ENCODE measurements at regions not wholly inside any gene's neighbourhood (a gene's known extent, or its start where the extent isn't known, plus 50 kb on each side); places are given as distances from the start of the nearest gene placed in this dataset.

DNA sequence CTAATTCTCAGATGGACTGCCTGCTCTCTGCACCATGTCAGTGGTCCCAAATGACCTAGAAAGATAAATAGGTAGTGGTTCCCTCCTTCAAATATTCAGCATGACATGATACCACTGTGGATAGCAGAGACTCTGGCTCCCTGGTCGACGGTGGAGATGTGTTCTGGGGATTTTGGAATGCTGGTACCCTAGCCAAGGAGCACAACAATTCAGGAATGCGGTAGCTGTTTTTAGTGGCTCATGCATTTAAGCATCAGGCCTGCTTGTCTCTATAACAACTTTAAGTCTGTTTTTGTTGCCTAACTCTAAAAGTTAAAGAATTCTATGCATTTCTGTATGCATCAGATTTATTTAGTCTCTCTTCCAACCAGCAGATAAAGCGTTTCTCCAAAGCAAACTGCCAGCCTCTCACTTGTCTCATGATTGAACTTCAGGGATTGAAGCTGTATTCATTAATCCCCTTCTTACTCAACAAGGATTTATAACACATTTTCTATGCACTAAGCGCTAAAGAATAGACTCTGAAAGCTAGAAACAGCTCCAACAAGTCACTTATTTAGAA, 164.9 kb upstream of the BMP4 start:
- Histone ChIP-seq H4K91ac (replicated peaks; ENCODE audit: insufficient read length, low read length) (no peak overlapping the region), H3K9ac (replicated peaks in 1 of 4; ENCODE audit: extremely low read depth in 1 of 4, low read depth in 3 of 4, low read length in 3 of 4) (no peak overlapping the region), H3K4me2 (ENCODE audit: insufficient read depth in 1 of 2, low read depth in 2 of 2, low read length in 2 of 2) (no peak overlapping the region), H3K23ac (ENCODE audit: insufficient read length) (no peak overlapping the region), H2BK120ac (replicated peaks; ENCODE audit: low read depth, low read length) (no peak overlapping the region), H3K4me1 (replicated peaks in 1 of 4; ENCODE audit: control insufficient read depth in 3 of 4, insufficient read depth in 4 of 4, low read length in 3 of 4) (no peaks in the 10 kb centered on the region), H3K9me3 (ENCODE audit: insufficient read depth in 2 of 2, low read depth in 1 of 2, low read length in 1 of 2) (no peaks in the 10 kb centered on the region), H3K4me3 (ENCODE audit: extremely low read depth in 1 of 4, insufficient read depth in 2 of 4, low read depth in 3 of 4, low read length in 4 of 4) (no peak overlapping the region), H2BK12ac (ENCODE audit: low read depth, low read length) (no peak overlapping the region), H2AFZ (ENCODE audit: low read length) (0 out of 2 replicates have a peak overlapping the region, but pooled peaks have one; percentile 3), H2BK20ac (ENCODE audit: low read length) (no peak overlapping the region), H4K5ac (ENCODE audit: insufficient read length, low read depth, low read length) (no peak overlapping the region), H3K18ac (ENCODE audit: extremely low read depth, low read length) (no peak overlapping the region), H4K8ac (ENCODE audit: extremely low read depth, insufficient read depth, low read length) (no peak overlapping the region), H3K4ac (replicated peaks; ENCODE audit: insufficient read length, low read depth, low read length) (no peak overlapping the region), H3K79me1 (ENCODE audit: low read depth, low read length) (no peaks in the 10 kb centered on the region), H3K27me3 (replicated peaks in 1 of 4; ENCODE audit: control insufficient read depth in 3 of 4, extremely low read depth in 1 of 4, insufficient read depth in 3 of 4, low read length in 3 of 4) (no peaks in the 10 kb centered on the region), H3K27ac (ENCODE audit: low read depth, low read length) (no peak overlapping the region), H4K20me1 (replicated peaks in 1 of 2; ENCODE audit: control insufficient read depth in 1 of 2, insufficient read depth in 2 of 2, low read length in 2 of 2) (no peaks in the 10 kb centered on the region), H3K23me2 (ENCODE audit: low read depth, low read length) (no peaks in the 10 kb centered on the region), H2BK15ac (ENCODE audit: low read length) (no peak overlapping the region), H3K79me2 (ENCODE audit: control insufficient read depth in 1 of 2, insufficient read depth in 2 of 2, low read length in 2 of 2) (no peaks in the 10 kb centered on the region), H2BK5ac (ENCODE audit: low read depth, low read length) (no peak overlapping the region), H2AK5ac (ENCODE audit: low read depth, low read length) (no peak overlapping the region), H3K56ac (replicated peaks; ENCODE audit: insufficient read length, low read depth, low read length) (no peak overlapping the region), H3K36me3 (ENCODE audit: control insufficient read depth in 2 of 4, insufficient read depth in 4 of 4, low read length in 3 of 4) (no peaks in the 10 kb centered on the region), H3K14ac (ENCODE audit: insufficient read length) (no peak overlapping the region)
- DNase-seq (ENCODE audit: low read depth in 1 of 2, low spot score in 2 of 2) (no peak), FAIRE-seq (no peak)
- TF ChIP-seq NANOG (IDR thresholded peaks at IDR 0.05; ENCODE audit: insufficient read depth, low read depth, low read length, poor library complexity, severe bottlenecking) (no peak), GTF2F1 (IDR thresholded peaks at IDR 0.05; ENCODE audit: borderline replicate concordance, low read depth, low read length) (no peak), SP2 (IDR thresholded peaks at IDR 0.05; ENCODE audit: low read length) (no peak), SP4 (IDR thresholded peaks at IDR 0.05; ENCODE audit: low read length) (no peak)
- CTCF ChIA-PET (ENCODE audit: partially characterized antibody), result interaction anchor here (0.6 to 1.4 kb wide), 3 partner anchors 15 to 709 kb away, joined by 3 read pairs; no protein-coding TSS in a partner anchor
- WGBS, 2 experiments (ENCODE audit: extremely low coverage in 1 of 2, insufficient coverage in 1 of 2, insufficient read length in 1 of 2, insufficient replicate concordance in 2 of 2, low coverage in 1 of 2, low lambda C conversion rate in 2 of 2, missing lambda C conversion rate in 1 of 2), result 83% methylated on average over 5 of the region's 5 CpGs; no CpG with 5 or more reads in 1 of the 2 experiments
- POLR2A ChIA-PET (ENCODE audit: partially characterized antibody), result no interaction called here
